CD14-positive monocyte (primary cell): ENCODE measurements at regions not wholly inside any gene's neighbourhood (a gene's known extent, or its start where the extent isn't known, plus 50 kb on each side); places are given as distances from the start of the nearest gene placed in this dataset.

Source experiments
- DNase-seq, 3 donors: peaks; one replicate each; pipeline ENCODE4 v3.0.0-alpha.2; 2011 to 2022
- H2AFZ ChIP-seq: 2 replicates; pipeline ENCODE4 v1.6.0; 2012; ENCODE audit warnings: mild to moderate bottlenecking, low read depth, low read length, inconsistent platforms; ENCODE audit not compliant: insufficient read depth, poor library complexity, severe bottlenecking
- H3K27ac ChIP-seq, 2 donors: 1 replicate in 1 of 2; 2 replicates in 1 of 2; pipeline ENCODE4 v1.5.1; 2012 to 2013; ENCODE audit warnings: low read length in 2 of 2, control low read depth in 1 of 2, inconsistent platforms in 1 of 2, low read depth in 1 of 2, mild to moderate bottlenecking in 1 of 2
- H3K27me3 ChIP-seq, 2 donors: one replicate each; pipeline versions ENCODE4 v1.6.0 to v1.6.1; 2011 to 2013; ENCODE audit warnings: low read length in 2 of 2; ENCODE audit not compliant: control insufficient read depth in 2 of 2, insufficient read depth in 2 of 2
- H3K36me3 ChIP-seq, 2 donors: replicated peaks in 1 of 2; 1 replicate in 1 of 2; 2 replicates in 1 of 2; pipeline versions ENCODE4 v1.5.1 to v1.6.1; 2012 to 2013; ENCODE audit warnings: low read length in 2 of 2, control low read depth in 1 of 2, inconsistent platforms in 1 of 2, mild to moderate bottlenecking in 1 of 2; ENCODE audit not compliant: insufficient read depth in 2 of 2, control insufficient read depth in 1 of 2
- H3K4me1 ChIP-seq, 2 donors: 1 replicate in 1 of 2; 2 replicates in 1 of 2; pipeline versions ENCODE4 v1.5.1 to v1.6.1; 2012 to 2013; ENCODE audit warnings: low read length in 2 of 2, control low read depth in 1 of 2, inconsistent platforms in 1 of 2, mild to moderate bottlenecking in 1 of 2, moderate library complexity in 1 of 2; ENCODE audit not compliant: insufficient read depth in 2 of 2, control insufficient read depth in 1 of 2
- H3K4me2 ChIP-seq: replicated peaks from 2 replicates; pipeline ENCODE3; 2012; ENCODE audit warnings: low read length, moderate library complexity, mild to moderate bottlenecking; ENCODE audit not compliant: poor library complexity, severe bottlenecking; ENCODE audit errors: extremely low read depth
- H3K4me3 ChIP-seq, 3 experiments: fragments of 200-600 bp in 1 of 3; sonication (generic) in 1 of 3; replicated peaks in 1 of 3; 1 replicate in 2 of 3; 2 replicates in 1 of 3; pipeline ENCODE4 v1.5.1; 2011 to 2013; ENCODE audit warnings: low read length in 3 of 3, mild to moderate bottlenecking in 3 of 3, control low read depth in 2 of 3, low read depth in 2 of 3, inconsistent platforms in 1 of 3, moderate library complexity in 1 of 3
- H3K79me2 ChIP-seq: 2 replicates; pipeline ENCODE4 v1.6.0; 2012; ENCODE audit warnings: mild to moderate bottlenecking, control low read depth, inconsistent platforms, low read length, moderate library complexity; ENCODE audit not compliant: insufficient read depth
- H3K9ac ChIP-seq: 2 replicates; pipeline ENCODE4 v1.6.0; 2017; ENCODE audit warnings: low read length, mild to moderate bottlenecking; ENCODE audit not compliant: insufficient read depth, poor library complexity, severe bottlenecking
- H3K9me3 ChIP-seq, 2 donors: replicated peaks in 1 of 2; 1 replicate in 1 of 2; 2 replicates in 1 of 2; pipeline versions ENCODE4 v1.5.1 to v1.6.1; 2012 to 2013; ENCODE audit warnings: low read length in 2 of 2, control low read depth in 1 of 2; ENCODE audit not compliant: control insufficient read depth in 1 of 2, insufficient read depth in 1 of 2
- H4K20me1 ChIP-seq: 2 replicates; pipeline ENCODE4 v1.6.0; 2012; ENCODE audit warnings: mild to moderate bottlenecking, low read length, control low read depth, moderate library complexity; ENCODE audit not compliant: insufficient read depth
- H3K27ac Mint-ChIP-seq, 7 donors: one replicate each; pipeline ENCODE4 v1.8.0; 2020; ENCODE audit warnings: mild to moderate bottlenecking in 7 of 7, mixed read lengths in 7 of 7, moderate library complexity in 6 of 7, inconsistent platforms in 2 of 7
- H3K27me3 Mint-ChIP-seq, 3 donors: one replicate each; pipeline ENCODE4 v1.8.0; 2021 to 2022; ENCODE audit warnings: low read depth in 3 of 3, mild to moderate bottlenecking in 3 of 3, mixed read lengths in 3 of 3, moderate library complexity in 3 of 3, inconsistent platforms in 1 of 3
- H3K36me3 Mint-ChIP-seq, 2 donors: one replicate each; pipeline ENCODE4 v1.8.0; 2020; ENCODE audit warnings: mixed read lengths in 2 of 2, inconsistent platforms in 1 of 2, mild to moderate bottlenecking in 1 of 2
- H3K4me1 Mint-ChIP-seq: one replicate; pipeline ENCODE4 v1.8.0; 2020; ENCODE audit warnings: mild to moderate bottlenecking, mixed read lengths
- H3K4me3 Mint-ChIP-seq, 2 donors: one replicate each; pipeline ENCODE4 v1.8.0; 2020; ENCODE audit warnings: mild to moderate bottlenecking in 2 of 2, mixed read lengths in 2 of 2, moderate library complexity in 1 of 2
- H3K9me3 Mint-ChIP-seq, 7 donors: one replicate each; pipeline ENCODE4 v1.8.0; 2020 to 2022; ENCODE audit warnings: mixed read lengths in 7 of 7, mild to moderate bottlenecking in 6 of 7, moderate library complexity in 6 of 7, inconsistent platforms in 2 of 7
- WGBS: methylation state at CpG from one replicate; pipeline ENCODE4 v1.1.5; 2013; ENCODE audit warnings: missing lambda C conversion rate; ENCODE audit not compliant: insufficient coverage; 5-methylcytosine and 5-hydroxymethylcytosine counted together
- intact Hi-C, 2 donors: fragments of 100-400 bp; cut with micrococcal nuclease; formaldehyde crosslinking; loops; one replicate each; pipeline versions ENCODE4 v1.15.0 to v1.15.1; 2023
- TF ChIP-seq, protein P1 (sequence below): fragments of 200-600 bp; IDR thresholded peaks from one replicate; pipeline ENCODE4 v1.8.0; 2022; ENCODE audit warnings: antibody characterized with exemption, mild to moderate bottlenecking

DNA sequence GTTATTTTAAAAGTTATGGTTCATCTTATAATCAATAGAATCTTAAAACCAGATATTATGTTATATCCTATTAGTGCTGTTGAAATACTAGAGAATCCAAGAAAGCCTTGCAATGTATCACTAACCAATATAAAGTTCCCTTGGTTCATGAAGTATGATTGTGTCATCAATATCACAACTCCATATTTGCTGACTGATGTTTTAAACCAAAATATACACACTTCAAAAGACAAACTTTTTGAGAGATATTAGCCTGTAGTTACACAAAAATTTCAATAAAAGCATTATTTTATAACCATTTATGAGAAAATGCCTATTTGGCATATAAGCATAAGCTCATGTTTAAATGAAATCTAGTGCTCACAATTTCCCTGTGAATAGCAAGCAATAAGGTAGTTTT lies 198.6 kb downstream of the CENPC start:
- Histone ChIP-seq H3K36me3 (no peaks in the 10 kb centered on the region), H3K79me2 (no peaks in the 10 kb centered on the region), H2AFZ (no peak overlapping the region), H3K4me3 (no peak overlapping the region), H4K20me1 (no peaks in the 10 kb centered on the region), H3K9ac (no peak overlapping the region), H3K4me1 (no peaks in the 10 kb centered on the region), H3K27me3 (no peaks in the 10 kb centered on the region), H3K27ac (no peak overlapping the region), H3K4me2 (no peak overlapping the region), H3K9me3 (no peaks in the 10 kb centered on the region)
- peaks cover 0 to 5% (median 2%) of the 10 kb centered on the region in 3 donors for H3K27me3 Mint-ChIP-seq
- H3K36me3 Mint-ChIP-seq: no peaks in the 10 kb centered on the region
- no peak overlapping the region for H3K27ac Mint-ChIP-seq
- DNase-seq: no peak
- intact Hi-C loops: no loop called here
- no peak overlapping the region for H3K4me3 Mint-ChIP-seq
- H3K9me3 Mint-ChIP-seq: peaks cover 0 to 4% (median 0%) of the 10 kb centered on the region in 7 donors
- peaks cover 4% of the 10 kb centered on the region for H3K4me1 Mint-ChIP-seq
- TF ChIP-seq, protein P1, sequence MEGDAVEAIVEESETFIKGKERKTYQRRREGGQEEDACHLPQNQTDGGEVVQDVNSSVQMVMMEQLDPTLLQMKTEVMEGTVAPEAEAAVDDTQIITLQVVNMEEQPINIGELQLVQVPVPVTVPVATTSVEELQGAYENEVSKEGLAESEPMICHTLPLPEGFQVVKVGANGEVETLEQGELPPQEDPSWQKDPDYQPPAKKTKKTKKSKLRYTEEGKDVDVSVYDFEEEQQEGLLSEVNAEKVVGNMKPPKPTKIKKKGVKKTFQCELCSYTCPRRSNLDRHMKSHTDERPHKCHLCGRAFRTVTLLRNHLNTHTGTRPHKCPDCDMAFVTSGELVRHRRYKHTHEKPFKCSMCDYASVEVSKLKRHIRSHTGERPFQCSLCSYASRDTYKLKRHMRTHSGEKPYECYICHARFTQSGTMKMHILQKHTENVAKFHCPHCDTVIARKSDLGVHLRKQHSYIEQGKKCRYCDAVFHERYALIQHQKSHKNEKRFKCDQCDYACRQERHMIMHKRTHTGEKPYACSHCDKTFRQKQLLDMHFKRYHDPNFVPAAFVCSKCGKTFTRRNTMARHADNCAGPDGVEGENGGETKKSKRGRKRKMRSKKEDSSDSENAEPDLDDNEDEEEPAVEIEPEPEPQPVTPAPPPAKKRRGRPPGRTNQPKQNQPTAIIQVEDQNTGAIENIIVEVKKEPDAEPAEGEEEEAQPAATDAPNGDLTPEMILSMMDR: no peak

DNA sequence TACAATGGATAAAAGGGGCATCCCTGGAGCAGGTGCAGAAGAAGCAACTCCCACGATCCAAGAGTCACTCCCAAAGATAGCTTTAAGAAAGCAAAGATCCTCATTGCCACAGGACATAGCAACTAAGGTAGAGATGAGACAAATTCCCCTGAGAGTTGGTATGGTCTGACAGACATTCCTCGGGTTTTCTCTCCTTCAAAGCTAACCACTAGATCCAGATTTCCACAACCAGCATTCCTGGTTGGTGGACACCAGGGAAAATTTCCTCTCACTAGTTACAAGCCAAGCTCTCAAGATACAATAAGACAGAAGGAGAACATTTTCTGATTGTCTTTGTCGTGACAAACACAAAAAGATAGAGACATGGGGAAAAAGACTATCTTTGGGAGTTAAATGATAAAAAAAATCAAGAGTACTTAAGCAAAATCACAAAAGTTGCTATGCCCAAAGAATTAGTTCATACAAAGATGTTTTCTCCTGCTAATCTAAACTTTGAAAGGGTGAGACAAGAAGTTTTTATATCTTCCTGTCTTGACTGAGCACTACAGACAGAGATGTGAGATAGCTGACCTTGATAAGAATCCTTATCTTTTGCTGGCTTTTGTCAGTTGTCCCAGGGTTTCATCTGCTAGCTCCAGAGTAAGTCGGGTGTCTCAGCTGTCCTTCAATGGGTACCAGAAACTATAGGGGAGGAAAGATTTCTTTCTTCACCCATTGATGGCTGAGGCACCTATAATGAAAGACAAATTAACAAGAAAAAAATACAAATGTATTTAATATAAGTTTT lies 200.5 kb downstream of the CENPC start:
- Histone ChIP-seq H3K79me2 (no peaks in the 10 kb centered on the region), H3K9me3 (no peaks in the 10 kb centered on the region), H2AFZ (no peak overlapping the region), H4K20me1 (no peaks in the 10 kb centered on the region), H3K4me2 (no peak overlapping the region), H3K36me3 (no peaks in the 10 kb centered on the region), H3K27ac (no peak overlapping the region), H3K4me1 (no peaks in the 10 kb centered on the region), H3K9ac (no peak overlapping the region), H3K27me3 (no peaks in the 10 kb centered on the region), H3K4me3 (no peak overlapping the region)
- no peak for DNase-seq
- intact Hi-C loops: no loop called here
- H3K27me3 Mint-ChIP-seq: peaks cover 0 to 3% (median 0%) of the 10 kb centered on the region in 3 donors
- TF ChIP-seq, protein P1: no peak
- peaks cover 4% of the 10 kb centered on the region for H3K4me1 Mint-ChIP-seq
- peaks cover 0 to 2% (median 0%) of the 10 kb centered on the region in 7 donors for H3K9me3 Mint-ChIP-seq
- 80% methylated on average over 1 of the region's 4 CpGs for WGBS
- H3K27ac Mint-ChIP-seq: no peak overlapping the region
- H3K36me3 Mint-ChIP-seq: no peaks in the 10 kb centered on the region
- no peak overlapping the region for H3K4me3 Mint-ChIP-seq
